ENCODE measurements at regions not wholly inside any gene's neighbourhood (a gene's known extent, or its start where the extent isn't known, plus 50 kb on each side); places are given as distances from the start of the nearest gene placed in this dataset.
"Not testable (repeated sequence)": the region's sequence is repeated elsewhere in the genome, so short reads cannot be mapped to it uniquely, and the experiment has no call there.

DNA sequence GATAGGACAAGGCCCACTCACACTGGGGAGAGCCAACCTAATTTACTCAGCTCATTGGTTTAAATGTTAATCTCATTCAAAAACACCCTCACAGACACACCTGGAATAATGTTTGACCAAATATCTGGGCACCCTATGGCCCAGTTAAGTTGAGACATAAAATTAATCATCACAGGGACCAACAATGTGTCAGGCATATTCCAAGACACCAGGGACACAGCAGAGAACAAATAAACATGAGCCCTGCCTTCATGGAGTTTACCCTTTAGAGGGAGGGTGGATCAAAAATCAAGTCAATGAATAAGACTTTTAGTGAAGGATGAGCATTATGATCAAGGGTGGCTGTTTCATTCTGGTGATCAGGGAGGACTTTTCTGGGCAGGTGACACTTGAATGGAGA lies 98.7 kb upstream of the CHD6 start:
- no peak for DNase-seq (ENCODE audit: low read depth)

DNA sequence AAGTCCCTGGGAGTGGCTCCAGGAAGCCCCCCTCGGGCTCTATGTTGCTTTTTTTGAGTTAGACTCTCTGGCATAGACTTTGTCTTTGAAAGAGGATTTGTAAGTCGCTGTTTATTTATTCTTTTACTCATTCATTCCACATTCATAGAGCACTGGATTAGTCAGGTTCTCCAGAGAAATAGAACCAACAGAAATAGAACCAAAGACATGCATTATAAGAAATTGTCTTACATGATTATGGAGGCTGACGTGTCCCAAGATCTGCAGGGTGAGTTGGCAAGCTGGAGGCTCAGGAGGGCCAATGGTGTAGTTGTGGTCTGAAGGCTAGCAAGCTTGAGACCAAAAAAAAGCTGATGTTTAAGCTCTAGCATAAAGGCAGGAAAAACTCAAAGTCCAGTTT lies 98.3 kb upstream of the CHD6 start:
- no peak for DNase-seq (ENCODE audit: low read depth)

DNA sequence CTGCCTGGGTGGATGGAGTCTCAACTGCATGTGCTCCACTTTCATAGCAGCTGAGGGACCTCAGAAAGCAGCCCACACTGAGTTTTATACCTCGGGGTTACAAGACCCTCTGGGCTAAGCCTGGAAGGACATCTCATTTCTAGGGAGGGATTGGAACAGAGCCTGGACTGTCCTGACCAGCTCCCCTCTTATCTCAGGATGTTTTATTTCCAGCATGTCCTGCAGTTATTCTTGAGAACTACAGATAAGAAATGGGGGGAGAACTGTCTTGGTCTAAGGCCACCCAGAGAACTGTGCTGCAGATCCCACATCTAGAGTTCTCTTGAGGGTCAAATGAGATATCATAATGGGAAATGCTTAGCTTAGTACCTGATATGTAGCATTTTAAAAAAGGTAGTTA lies 97.3 kb upstream of the CHD6 start:
- no peak for DNase-seq (ENCODE audit: low read depth)

DNA sequence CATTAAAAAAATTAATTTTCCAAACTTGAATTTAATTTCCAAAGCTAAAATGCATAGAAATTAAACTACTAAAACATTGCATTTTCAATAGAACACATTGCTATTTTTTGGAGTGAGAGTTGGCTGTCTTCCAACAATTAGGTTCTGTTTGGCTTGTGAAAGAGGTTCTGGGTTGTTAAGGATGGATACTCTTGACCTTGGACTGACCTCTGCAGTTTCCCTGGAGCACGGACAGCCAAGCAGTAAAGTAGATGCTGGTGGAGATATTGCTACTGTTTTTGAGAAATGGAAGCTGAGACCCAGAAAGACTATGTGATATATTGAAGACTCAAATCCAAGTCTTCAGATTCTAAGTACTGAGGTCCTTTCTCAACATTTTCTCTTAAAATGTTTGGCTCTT lies 95.9 kb upstream of the CHD6 start:
- no peak for DNase-seq (ENCODE audit: low read depth)

DNA sequence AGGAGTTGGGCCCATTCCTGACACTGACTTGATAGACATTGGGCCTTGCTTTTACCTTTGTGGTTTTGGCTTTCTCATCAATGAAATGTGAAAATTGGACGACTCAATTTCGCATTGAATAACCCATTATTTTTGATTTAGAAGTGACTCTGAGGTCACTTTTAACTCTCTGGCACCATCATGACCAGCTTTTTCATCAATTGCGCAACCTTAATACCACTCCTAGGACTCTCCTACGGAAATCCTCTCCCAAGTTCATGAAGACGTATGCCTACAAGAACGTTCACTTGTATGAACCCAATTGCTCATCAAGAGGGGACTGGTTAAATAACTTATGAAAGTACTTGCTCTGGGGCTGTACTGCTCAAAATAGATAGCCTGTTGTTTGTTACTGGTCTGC lies 86.7 kb upstream of the CHD6 start:
- DNase-seq (ENCODE audit: low read depth), result no peak

DNA sequence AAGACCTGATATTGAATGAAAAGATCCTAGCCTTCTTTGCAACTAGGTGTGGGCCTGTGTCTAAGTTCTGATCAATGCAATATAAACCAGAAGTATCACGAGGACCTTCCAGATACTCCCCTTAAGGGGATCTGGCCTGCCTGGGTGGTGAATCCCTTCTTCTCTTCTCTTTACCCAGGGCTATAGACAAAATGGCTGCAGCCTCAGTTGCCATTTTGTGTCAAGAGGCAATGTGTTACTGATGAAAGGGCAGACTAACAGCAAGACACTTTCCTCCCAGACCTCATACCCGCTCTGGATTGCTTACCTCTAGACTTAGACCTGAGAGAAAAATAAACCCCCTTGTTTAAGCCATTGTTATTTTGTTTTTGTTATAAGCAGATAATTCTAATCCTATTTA lies 84.5 kb upstream of the CHD6 start:
- DNase-seq (ENCODE audit: low read depth), result no peak

DNA sequence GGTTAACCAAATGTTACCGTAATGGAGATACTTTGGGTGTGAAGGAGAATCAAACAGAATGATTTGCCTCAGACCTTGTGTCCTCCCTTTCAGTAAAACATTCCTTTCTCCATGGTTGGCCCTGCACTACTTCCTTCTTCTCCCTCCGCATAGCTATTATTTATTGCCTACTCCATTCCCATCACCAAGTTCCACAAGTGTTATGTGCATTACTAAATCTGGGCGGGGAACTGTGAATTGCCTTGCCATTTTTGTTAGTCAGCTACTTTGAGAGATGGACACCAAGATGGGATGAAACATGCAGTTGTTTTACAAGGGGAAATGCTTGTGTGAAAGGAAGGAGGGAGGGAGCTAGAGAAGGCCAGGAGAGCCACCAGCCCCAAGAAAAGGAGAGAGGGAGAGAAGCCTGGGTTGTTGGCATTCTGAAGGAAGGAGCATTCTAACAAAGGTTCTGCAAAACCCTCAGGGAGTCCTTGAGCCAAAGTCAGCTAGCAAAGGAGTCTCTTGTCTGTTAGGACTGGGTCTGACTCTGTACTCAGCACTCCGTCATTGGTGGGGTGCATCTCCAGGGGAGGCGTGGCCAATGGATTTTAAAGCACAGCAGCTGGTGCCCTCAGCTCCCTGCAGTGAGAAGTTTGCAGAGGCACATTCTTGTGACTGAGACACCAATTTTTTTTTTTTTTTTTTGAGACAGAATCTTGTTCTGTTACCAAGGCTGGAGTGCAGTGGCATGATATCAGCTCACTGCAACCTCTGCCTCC lies 83.6 kb upstream of the CHD6 start:
- DNase-seq (ENCODE audit: low read depth), result no peak

DNA sequence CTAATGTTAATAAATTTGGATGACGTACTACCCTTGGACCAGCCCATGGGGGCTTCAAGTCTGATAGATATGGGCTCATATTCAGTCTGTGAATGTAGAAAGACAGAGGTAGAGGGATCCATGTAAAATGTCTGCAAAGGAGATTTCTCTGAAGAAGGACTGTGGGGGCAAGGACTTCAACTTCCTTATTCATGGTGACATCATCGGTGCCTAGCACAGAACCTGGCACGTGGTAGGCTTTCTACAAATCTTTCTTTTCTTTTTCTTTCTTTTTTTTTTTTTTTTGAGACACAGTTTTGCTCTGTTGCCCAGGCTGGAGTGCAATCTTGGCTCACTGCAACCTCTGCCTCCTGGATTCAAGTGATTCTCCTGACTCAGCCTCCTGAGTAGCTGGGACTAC lies 81.5 kb upstream of the CHD6 start:
- DNase-seq (ENCODE audit: low read depth), result not testable (repeated sequence)

DNA sequence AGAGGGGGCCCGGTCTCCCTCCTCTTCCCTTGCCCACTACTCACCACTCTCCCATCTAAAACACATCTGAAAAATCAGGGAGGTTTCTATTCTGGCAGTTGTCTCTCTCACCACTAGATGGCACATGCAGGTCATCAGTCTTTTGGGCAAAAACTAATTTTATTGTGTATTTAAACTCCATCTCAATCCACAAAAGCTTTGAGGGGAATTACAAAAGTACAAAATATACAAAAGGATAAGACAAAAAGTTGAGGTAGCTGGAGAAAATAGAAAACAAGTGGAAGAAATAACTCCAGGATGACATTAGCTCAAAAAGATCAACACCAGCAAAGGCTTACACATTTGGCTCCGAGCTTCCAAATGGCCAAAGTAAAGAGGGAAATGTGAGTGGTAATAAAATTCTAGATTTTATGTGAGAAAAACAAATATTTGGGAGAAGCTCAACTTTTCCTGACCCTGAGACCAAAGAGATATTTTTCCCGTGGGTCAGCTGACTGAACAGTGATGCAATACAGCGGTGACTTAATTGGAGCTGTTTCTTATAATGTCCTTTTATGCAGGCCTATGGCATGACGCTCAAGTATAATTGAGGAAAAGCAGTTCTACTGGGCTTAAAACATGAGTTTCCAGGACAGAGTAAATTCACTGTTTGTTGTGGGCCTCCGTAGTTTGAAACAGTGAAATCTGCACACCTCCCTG lies 79.8 kb upstream of the CHD6 start:
- no peak for DNase-seq (ENCODE audit: low read depth)

DNA sequence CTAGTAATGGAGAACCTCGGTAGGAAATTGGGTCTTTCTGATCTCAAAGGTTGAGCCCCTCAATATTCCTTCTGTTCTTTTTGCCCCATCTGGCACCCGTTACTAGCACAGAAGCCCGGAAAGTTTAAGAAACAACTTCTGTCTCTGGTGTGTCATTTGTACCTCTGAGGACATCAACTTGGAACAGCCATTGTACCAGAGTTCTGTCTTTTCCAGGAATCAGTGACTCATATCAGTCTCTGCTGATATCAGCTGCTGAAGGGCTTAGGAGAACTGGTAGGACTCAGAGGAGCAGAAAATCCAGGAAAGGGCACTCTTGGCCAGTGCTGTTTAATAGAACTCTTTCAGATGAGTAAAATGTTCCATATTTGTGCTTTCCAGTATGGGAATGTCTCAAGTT lies 78.3 kb upstream of the CHD6 start:
- DNase-seq (ENCODE audit: low read depth), result no peak

DNA sequence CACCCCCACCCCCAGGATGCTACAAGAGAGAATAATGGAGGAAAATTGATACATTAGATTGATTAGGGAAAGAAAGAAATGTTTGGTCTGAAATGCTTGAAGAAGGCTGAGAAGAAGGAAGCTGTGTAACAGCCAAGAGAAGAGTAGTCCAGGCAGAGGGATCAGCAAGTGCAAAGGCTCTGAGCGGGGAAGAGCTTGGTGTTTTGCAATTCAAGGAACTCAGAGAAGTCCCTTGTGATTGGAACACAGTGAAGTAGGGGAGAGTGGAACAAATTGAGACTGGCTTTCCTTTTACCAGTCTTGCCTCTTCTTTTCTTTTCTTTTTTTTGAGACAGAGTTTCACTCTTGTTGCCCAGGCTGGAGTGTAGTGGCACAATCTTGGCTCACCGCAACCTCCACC lies 76.6 kb upstream of the CHD6 start:
- no peak for DNase-seq (ENCODE audit: low read depth)

DNA sequence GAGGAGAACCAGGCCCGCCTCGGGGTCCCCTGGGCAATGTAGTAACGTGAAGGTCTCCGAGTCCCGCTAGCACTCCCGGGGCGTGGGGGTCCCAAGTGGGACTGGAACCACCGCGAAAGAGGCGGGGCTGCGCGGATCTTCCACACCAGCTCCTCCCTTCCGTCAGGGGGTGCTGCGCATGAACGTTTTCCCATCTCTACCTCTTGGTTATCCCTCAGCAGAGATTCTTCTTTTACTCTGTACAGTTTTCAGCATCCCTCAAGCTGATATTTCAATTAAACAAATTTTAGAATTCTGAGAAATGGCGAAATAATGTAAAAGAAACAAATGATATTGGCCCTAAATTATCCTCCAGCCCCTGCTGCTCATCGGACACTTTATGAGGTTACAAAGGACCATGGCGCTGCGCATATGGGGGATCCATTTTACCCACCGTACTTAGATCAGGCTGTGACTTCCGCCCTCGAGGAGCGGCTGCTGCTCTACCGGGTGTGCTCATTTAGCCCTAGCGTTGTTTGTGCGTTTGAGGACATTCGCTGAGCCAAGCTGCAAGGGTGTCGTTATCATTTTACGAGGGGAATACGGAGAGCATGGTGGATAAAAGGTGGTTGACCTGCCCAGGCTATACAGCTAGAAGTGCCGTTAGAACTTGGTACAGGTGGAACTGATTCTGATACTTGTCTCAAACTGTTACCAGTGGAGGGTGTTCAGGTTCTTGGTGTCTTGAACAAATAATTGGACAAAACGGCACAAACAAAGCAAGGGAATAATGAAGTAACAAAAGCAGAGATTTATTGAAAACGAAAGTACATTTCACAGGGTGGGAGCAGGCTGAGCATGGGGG lies 75.2 kb upstream of the CHD6 start:
- DNase-seq (ENCODE audit: low read depth), result peak; percentile 57

DNA sequence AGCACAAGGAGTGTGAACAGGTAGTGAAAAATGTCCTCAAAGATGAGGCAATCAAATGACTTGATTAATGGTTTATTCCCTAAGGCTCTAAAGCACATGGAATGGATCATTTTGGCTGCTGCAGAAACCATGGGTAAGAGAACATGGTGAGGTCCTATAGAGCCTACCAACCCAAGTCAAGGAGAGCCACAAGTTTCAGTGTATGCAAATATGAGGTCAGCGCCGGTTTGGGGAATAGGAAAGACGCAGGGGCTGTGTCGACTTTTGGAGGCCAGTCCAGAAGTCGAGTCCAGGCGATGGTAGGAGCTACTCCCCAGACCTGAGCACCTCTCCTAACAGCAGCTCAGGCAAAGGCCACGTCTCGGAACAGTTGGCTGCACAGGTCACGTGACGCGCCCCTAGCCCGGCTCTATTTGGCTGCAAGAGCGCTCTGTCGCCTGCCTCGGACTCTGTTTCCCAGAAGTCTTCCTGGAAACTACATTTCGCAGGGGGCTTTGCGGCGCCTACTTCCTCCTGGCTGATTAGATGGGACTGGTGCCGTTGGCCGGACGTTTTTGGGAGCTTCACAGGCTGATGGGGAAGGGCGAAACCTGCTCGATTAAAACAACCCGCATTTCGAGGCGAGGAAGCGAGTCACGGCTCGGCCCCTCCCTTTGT lies 74.4 kb upstream of the CHD6 start:
- peak; percentile 43 for DNase-seq (ENCODE audit: low read depth)

DNA sequence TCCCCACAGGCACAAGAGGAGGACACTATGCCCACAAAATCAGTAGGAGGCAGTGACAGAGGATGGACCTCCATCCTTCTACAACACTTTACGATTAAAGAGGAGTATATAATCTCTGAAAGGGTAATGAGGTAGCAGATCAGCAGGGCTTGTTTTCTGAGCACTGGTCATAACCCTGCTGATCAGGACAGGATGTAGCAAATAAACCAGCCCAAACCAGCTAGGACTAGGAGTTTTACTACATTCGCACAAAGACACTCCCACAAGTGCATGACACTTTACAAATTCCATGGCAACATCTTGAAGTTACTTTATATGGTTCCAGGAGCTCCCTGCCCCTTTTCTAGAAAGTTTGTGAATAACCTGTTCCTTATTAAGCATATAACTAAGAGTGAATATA lies 73.3 kb upstream of the CHD6 start:
- no peak for DNase-seq (ENCODE audit: low read depth)

DNA sequence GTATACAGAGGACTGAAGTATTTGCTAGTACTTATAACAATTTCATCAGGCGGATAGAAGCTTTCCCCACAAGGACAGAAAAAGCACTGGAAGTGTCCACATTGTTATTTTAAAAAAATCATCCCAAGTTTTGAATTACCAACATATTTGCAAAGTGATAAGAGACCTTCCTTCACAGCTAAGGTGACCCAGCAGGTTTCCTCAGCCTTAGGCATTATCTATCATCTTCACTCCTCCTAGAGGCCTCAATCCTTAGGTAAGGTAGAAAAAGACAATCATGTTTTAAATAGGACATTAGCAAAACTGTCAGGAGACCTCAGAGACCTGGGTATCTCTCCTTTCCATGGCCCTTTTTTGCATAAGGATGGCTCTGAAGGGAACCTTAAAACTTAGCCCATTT lies 72.5 kb upstream of the CHD6 start:
- DNase-seq (ENCODE audit: low read depth), result no peak

DNA sequence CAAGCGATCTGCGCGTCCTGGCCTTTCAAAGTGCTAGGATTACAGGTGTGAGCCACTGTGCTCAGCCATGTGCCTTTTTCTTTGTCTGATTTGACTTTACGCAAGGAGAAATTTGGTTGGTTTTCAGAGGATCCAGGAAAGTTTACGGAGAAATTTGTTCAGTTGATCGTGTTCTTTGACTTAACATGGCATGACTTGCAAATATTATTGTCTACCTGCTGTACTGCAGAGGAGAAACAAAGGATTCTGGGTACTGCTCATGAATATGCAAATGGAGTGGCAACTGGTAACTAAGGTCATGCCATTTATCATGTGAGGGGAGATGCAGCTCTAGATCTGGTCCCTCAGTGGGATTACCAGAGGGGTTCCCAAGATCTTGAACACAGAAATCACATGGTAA lies 68.8 kb upstream of the CHD6 start:
- DNase-seq (ENCODE audit: low read depth), result no peak

DNA sequence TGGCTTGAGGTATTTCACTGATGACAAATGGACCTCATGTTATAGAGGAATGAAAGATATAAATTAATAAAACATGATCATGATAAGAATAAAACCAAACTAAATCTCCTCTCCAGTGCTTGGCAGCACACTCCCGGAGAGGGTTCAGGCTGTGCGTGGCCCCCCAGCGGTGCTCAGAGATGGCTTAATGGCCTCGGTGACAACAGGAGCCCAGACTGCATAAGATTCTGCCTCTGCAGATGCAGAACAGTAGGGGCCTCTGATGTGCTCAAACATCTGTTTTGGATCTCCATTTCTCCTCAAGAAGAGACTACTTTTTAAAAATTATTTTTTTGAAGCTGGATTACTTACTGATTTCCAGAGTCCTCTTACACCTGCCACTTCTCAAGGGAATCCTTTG lies 67.0 kb upstream of the CHD6 start:
- not testable (repeated sequence) for DNase-seq (ENCODE audit: low read depth)

DNA sequence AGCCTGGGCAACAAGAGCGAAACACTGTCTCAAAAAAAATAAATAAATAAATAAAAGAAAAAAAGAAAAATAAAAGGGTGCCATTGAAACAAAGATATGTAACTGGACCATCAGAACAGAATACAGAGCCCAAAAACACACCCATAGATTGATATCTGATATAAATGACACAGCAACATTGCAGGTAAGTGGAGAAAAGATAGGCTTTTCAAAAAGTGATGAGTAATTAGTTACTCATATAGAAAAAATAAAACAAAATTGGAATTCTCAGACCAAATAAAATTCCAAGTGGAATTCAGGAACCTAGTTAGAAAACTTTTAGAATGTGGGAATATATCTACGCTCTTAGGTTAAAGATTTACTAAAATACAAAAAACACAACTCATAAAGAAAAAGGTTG lies 60.6 kb upstream of the CHD6 start:
- no peak for DNase-seq (ENCODE audit: low read depth)

DNA sequence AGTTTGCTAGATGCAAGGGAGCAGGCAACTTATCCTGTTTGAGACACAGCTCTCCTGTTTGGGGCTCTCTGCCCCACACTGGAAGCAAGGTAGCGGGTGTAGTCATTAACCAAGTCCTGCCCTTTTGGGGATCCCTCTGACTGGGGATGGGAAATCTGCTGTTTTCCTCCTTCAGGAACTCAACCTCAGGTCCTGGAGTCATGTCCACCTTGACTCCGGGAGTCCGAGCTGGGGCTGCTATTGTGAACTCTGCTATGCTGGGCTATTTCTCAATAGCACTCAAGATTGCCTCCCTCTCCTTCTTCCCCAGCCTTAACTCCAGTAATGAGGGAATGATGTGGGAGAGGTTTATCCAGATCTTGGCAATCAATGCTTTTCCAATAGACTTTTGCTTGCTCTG lies 54.1 kb upstream of the CHD6 start:
- no peak for DNase-seq (ENCODE audit: low read depth)

DNA sequence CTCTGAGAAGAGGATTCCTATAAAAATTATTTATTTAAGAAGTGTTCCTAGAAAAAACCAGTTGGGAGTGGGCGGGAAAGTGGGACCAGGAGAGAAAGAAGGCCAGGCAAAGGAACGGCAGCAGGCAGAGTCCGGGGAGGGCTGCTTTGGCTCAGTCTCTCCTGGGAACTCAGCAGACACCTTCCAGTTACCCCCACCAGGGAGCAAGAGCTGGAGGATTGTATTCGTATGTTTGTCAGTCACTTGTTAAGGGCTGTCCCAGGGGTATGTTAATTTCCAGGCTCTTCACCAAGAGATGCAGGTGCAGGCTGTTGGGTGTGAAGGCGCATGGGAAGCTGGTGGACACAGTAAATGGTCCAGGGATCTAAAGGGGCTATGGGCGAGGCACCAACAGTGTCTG lies 53.0 kb upstream of the CHD6 start:
- no peak for DNase-seq (ENCODE audit: low read depth)

DNA sequence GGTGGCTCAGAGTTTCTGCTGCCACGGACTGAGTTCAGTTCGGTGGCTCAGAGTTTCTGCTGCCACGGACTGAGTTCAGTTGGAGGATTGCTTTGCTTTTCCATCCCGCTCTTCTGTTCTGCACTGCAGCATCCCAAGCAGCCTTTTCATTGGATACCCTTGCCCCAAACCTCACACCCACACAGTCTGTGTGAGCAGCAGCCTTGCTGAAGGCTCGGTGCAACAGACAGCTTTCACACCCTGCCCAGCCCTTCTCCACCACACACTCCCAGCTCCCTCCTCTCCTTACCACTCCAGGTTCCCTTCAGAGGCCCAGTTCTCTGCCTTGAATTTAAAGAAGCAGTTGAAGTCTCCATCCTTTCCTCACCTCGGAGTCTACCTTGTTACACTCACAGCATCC lies 52.5 kb upstream of the CHD6 start:
- DNase-seq (ENCODE audit: low read depth), result no peak

DNA sequence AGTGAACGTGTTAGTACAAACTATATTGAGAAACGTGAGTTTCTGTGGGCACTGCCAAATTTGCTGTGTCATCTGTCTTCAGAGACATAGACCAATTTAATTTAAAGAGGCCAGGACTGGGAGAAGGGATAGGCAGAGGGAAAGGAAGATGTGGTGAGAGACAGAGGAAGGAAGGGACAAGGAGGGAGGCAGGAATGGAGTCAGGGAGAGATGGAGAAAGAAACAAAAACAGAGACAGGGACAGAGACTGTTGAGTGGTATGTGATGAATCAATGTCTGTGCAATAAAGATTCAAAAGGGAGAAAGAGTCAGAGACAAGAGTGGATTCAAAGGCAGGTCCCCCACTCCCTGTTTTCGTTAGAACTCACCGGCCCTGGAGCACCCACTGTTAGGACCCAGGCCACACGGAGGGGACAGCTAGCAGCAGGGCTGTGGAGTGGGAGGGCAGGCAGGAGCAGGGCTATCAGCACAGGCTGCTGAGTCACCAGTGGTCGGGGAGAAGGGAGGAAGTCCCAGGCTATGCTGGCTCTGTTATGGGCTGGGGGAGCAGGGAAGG lies 51.6 kb upstream of the CHD6 start:
- no peak for DNase-seq (ENCODE audit: low read depth)
